ENCODE measurements at regions not wholly inside any gene's neighbourhood (a gene's known extent, or its start where the extent isn't known, plus 50 kb on each side); places are given as distances from the start of the nearest gene placed in this dataset.

GRCh38 chr6:74745670-74746069, 460.2 kb downstream of the COL12A1 start:
- TF ChIP-seq CTCF (IDR thresholded peaks at IDR 0.05; ENCODE audit: low read depth, low read length, poor library complexity, severe bottlenecking) (no peak), EZH2phosphoT487 (IDR thresholded peaks at IDR 0.05; ENCODE audit: borderline replicate concordance, low read length) (no peak)
